C4-2B (cell line): ENCODE measurements at regions not wholly inside any gene's neighbourhood (a gene's known extent, or its start where the extent isn't known, plus 50 kb on each side); places are given as distances from the start of the nearest gene placed in this dataset.

Experiments used
- ZFX ChIP-seq: fragments of 450-650 bp; IDR thresholded peaks from 2 replicates; pipeline ENCODE4 v1.6.1; 2017
- TF ChIP-seq, protein P1 (sequence below): fragments of 450-650 bp; conservative IDR thresholded peaks from 2 replicates; pipeline ENCODE4 v1.5.1; 2017; ENCODE audit warnings: mild to moderate bottlenecking

GRCh38 chr10:8696746-8697145, 642.3 kb downstream of the GATA3 start:
- TF ChIP-seq, protein P1, sequence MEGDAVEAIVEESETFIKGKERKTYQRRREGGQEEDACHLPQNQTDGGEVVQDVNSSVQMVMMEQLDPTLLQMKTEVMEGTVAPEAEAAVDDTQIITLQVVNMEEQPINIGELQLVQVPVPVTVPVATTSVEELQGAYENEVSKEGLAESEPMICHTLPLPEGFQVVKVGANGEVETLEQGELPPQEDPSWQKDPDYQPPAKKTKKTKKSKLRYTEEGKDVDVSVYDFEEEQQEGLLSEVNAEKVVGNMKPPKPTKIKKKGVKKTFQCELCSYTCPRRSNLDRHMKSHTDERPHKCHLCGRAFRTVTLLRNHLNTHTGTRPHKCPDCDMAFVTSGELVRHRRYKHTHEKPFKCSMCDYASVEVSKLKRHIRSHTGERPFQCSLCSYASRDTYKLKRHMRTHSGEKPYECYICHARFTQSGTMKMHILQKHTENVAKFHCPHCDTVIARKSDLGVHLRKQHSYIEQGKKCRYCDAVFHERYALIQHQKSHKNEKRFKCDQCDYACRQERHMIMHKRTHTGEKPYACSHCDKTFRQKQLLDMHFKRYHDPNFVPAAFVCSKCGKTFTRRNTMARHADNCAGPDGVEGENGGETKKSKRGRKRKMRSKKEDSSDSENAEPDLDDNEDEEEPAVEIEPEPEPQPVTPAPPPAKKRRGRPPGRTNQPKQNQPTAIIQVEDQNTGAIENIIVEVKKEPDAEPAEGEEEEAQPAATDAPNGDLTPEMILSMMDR: no peak
- no peak for TF ChIP-seq ZFX
